Calu3 (cell line): ENCODE measurements at regions not wholly inside any gene's neighbourhood (a gene's known extent, or its start where the extent isn't known, plus 50 kb on each side); places are given as distances from the start of the nearest gene placed in this dataset.
A peak's percentile ranks its signal among the peaks of the same experiment; 100 is the strongest.

Experiments
- BruUV-seq: library from RNA; stranded (reverse); fragments of 400-500 nt; replicated peaks from 2 replicates; lab custom pipeline; 2021; lab: Mats Ljungman, UMichigan
- CTCF ChIA-PET: fragments of 300-600 bp; sonication (Branson Sonifier 250); formaldehyde crosslinking; loops from one replicate; lab custom pipeline; 2022; ENCODE audit warnings: antibody characterized with exemption; lab: Charles Lee
- DNase-seq: peaks from one replicate; pipeline ENCODE4 v3.0.0; 2022
- H3K27ac Mint-ChIP-seq: one replicate; pipeline ENCODE4 v1.8.0; 2022; ENCODE audit warnings: mixed read lengths; ENCODE audit not compliant: unreplicated experiment
- H3K27me3 Mint-ChIP-seq: one replicate; pipeline ENCODE4 v1.8.0; 2022; ENCODE audit warnings: mixed read lengths; ENCODE audit not compliant: unreplicated experiment
- H3K36me3 Mint-ChIP-seq: one replicate; pipeline ENCODE4 v1.8.0; 2022; ENCODE audit warnings: mild to moderate bottlenecking, moderate library complexity, mixed read lengths; ENCODE audit not compliant: insufficient read depth, unreplicated experiment
- H3K4me1 Mint-ChIP-seq: one replicate; pipeline ENCODE4 v1.8.0; 2022; ENCODE audit warnings: mild to moderate bottlenecking, low read depth, mixed read lengths; ENCODE audit not compliant: unreplicated experiment
- H3K4me3 Mint-ChIP-seq: one replicate; pipeline ENCODE4 v1.8.0; 2022; ENCODE audit warnings: mild to moderate bottlenecking, low read depth, moderate library complexity, mixed read lengths; ENCODE audit not compliant: unreplicated experiment
- H3K9me3 Mint-ChIP-seq: one replicate; pipeline ENCODE4 v1.8.0; 2022; ENCODE audit warnings: low read depth, mixed read lengths; ENCODE audit not compliant: unreplicated experiment
- intact Hi-C: fragments of 100-400 bp; cut with micrococcal nuclease; formaldehyde crosslinking; loops from one replicate; pipeline ENCODE4 v1.10.0; 2022; ENCODE audit not compliant: unreplicated experiment
- TF ChIP-seq, protein P1 (sequence below): fragments of 200-600 bp; IDR thresholded peaks from one replicate; pipeline ENCODE4 v1.8.0; 2022; ENCODE audit warnings: antibody characterized with exemption; ENCODE audit not compliant: unreplicated experiment

DNA sequence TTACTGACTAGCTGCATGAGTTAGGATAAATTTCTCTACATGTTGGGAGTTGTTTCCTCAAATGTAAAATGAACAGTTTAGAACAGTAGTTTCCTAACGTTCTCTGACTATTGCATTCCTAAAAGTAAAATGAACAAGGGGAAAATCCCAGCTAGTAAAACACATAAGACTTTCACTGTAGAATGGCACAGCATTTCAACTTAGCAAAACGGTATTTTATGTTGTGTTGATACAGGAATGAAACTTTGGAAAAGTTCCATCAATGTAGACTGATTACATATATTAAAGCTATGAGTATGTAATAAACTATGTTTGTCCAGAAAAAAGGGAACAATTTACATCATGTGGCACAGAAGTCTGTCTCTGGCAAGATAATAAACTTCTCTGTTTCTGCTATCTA, 297.4 kb upstream of the EPHA3 start:
- H3K27ac Mint-ChIP-seq: peak overlapping the region; percentile 25
- no peaks in the 10 kb centered on the region for H3K9me3 Mint-ChIP-seq
- intact Hi-C loops: loop anchor here (5.0 kb wide), 1 partner anchor 287 kb away; no protein-coding TSS in a partner anchor
- no peaks in the 10 kb centered on the region for H3K36me3 Mint-ChIP-seq
- no peak for DNase-seq
- H3K4me3 Mint-ChIP-seq: no peak overlapping the region
- TF ChIP-seq, protein P1, sequence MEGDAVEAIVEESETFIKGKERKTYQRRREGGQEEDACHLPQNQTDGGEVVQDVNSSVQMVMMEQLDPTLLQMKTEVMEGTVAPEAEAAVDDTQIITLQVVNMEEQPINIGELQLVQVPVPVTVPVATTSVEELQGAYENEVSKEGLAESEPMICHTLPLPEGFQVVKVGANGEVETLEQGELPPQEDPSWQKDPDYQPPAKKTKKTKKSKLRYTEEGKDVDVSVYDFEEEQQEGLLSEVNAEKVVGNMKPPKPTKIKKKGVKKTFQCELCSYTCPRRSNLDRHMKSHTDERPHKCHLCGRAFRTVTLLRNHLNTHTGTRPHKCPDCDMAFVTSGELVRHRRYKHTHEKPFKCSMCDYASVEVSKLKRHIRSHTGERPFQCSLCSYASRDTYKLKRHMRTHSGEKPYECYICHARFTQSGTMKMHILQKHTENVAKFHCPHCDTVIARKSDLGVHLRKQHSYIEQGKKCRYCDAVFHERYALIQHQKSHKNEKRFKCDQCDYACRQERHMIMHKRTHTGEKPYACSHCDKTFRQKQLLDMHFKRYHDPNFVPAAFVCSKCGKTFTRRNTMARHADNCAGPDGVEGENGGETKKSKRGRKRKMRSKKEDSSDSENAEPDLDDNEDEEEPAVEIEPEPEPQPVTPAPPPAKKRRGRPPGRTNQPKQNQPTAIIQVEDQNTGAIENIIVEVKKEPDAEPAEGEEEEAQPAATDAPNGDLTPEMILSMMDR: no peak
- CTCF ChIA-PET: interaction anchor here (0.6 kb wide), 1 partner anchor 571 kb away, joined by 4 read pairs; no protein-coding TSS in a partner anchor
- peaks cover 41% of the 10 kb centered on the region for H3K4me1 Mint-ChIP-seq
- no peaks in the 10 kb centered on the region for H3K27me3 Mint-ChIP-seq
- BruUV-seq: no TSS peak

DNA sequence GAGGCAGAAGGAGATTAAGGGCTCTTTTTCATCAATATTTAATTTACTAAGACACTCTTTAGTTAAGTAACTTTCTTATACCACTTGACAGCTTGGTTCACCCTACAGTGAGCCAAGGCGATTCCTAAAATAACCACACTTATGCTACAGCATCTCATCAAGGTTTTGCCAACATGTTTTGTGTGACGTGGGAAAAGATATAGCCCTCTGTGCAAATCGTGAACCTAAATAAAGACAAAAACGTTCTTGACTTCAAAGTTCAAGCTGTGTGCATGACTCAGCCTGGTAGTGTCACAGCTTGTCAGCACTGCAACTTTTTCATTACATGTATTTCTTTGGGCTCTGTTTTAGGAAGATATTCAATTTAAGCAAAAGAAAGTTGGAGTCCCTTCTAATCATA, 297.0 kb upstream of the EPHA3 start:
- H3K9me3 Mint-ChIP-seq: no peaks in the 10 kb centered on the region
- peak overlapping the region; percentile 26 for H3K4me3 Mint-ChIP-seq
- BruUV-seq: no TSS peak
- H3K27ac Mint-ChIP-seq: peak overlapping the region; percentile 47
- intact Hi-C loops: no loop called here
- H3K36me3 Mint-ChIP-seq: no peaks in the 10 kb centered on the region
- no peak for DNase-seq
- TF ChIP-seq, protein P1: no peak
- no peaks in the 10 kb centered on the region for H3K27me3 Mint-ChIP-seq
- CTCF ChIA-PET: interaction anchor here (0.6 kb wide), 1 partner anchor 656 kb away, joined by 4 read pairs; no protein-coding TSS in a partner anchor
- peaks cover 41% of the 10 kb centered on the region for H3K4me1 Mint-ChIP-seq

DNA sequence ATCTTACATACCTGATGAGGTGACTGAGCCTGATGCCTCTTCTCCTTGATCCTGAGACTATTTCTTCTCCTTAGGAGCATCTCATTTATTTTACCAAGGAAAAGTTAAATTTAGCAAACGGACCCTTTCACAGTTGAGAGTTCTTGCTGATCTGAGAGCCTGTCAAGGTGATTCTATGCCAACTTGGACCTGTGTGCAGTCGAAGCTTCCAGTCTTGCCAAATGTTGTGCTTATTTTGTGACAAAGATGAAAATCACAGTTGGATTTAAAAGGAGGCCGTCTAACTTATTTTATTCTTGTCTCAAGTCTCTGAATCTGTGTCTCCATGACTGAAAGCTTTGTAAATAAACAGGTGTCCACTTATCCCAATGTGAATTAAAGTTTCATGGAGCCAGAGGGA, 296.3 kb upstream of the EPHA3 start:
- H3K36me3 Mint-ChIP-seq: no peaks in the 10 kb centered on the region
- intact Hi-C loops: no loop called here
- no peaks in the 10 kb centered on the region for H3K27me3 Mint-ChIP-seq
- CTCF ChIA-PET: interaction anchor here (0.6 kb wide), 1 partner anchor 657 kb away, joined by 4 read pairs; no protein-coding TSS in a partner anchor
- no peaks in the 10 kb centered on the region for H3K9me3 Mint-ChIP-seq
- peaks cover 41% of the 10 kb centered on the region for H3K4me1 Mint-ChIP-seq
- TF ChIP-seq, protein P1: no peak
- no peak for DNase-seq
- BruUV-seq: no TSS peak
- peak overlapping the region; percentile 47 for H3K27ac Mint-ChIP-seq
- H3K4me3 Mint-ChIP-seq: peak overlapping the region; percentile 26

DNA sequence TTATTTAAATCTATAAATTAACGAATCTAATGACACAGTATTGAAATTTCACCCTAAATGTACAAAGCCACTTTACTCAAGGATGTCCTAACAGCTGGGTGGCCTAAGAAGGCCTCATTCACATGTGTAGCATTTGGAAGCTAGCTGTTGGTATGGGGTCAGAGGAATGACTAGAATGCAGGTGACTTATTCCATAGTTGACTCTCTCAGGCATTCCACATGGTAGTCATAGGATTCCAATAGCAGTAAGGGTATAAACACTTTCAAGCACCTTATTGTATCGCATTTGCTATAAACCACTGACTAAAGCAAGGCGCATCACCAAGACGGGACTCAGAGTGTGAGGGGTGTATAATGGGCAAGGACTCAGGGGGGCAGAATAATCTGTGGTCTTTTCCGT, 294.8 kb upstream of the EPHA3 start:
- TF ChIP-seq, protein P1: no peak
- Mint-ChIP-seq H3K4me3 (no peak overlapping the region), H3K27me3 (no peaks in the 10 kb centered on the region), H3K36me3 (no peaks in the 10 kb centered on the region), H3K27ac (no peak overlapping the region), H3K4me1 (peaks cover 33% of the 10 kb centered on the region), H3K9me3 (no peaks in the 10 kb centered on the region)
- intact Hi-C loops: no loop called here
- CTCF ChIA-PET: no interaction called here
- DNase-seq: no peak
- no TSS peak for BruUV-seq
